ENCODE measurements at regions not wholly inside any gene's neighbourhood (a gene's known extent, or its start where the extent isn't known, plus 50 kb on each side); places are given as distances from the start of the nearest gene placed in this dataset.
A peak's percentile ranks its signal among the peaks of the same experiment; 100 is the strongest.

DNA sequence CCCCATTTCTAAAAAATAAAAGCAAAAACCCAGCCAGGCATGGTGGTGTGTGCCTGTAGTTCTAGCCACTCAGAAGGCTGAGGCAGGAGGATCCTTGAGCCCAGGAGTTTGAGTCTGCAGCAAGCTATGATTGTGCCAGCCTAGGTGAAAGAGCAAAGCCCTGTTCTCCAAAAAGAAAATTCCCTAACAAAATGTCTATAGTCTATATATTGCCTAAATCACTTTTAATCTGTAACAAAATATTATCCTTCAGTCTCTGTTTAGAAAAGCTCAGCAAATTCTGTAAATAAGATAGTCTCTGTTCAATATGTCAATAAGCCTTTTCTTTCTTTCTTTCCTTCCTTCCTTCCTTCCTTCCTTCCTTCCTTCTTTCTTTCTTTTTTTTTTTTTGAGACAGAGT, 75.8 kb upstream of the ZFP64 start:
- no peaks in the 10 kb centered on the region for H3K9me3 ChIP-seq (ENCODE audit: low read depth, low read length, poor library complexity, severe bottlenecking)
- no TSS peak for BruUV-seq (replicated peaks)
- H3K36me3 ChIP-seq (ENCODE audit: insufficient read depth, low read length, poor library complexity, severe bottlenecking) = no peaks in the 10 kb centered on the region
- CTCF ChIA-PET = interaction anchor here (0.6 kb wide), 2 partner anchors 157 to 1866 kb away, joined by 4 to 5 read pairs; no protein-coding TSS in a partner anchor
- POLR2A ChIA-PET (ENCODE audit: low non-redundant PET) = no interaction called here
- intact Hi-C loops (cut with micrococcal nuclease; ENCODE audit: unreplicated experiment) = no loop called here
- H3K27me3 ChIP-seq (replicated peaks; ENCODE audit: insufficient read depth, low read depth, low read length, poor library complexity) = no peaks in the 10 kb centered on the region
- peaks cover 61% of the 10 kb centered on the region for H3K4me1 ChIP-seq (ENCODE audit: insufficient read depth, low read length, poor library complexity, severe bottlenecking)
- TF ChIP-seq, protein P1, sequence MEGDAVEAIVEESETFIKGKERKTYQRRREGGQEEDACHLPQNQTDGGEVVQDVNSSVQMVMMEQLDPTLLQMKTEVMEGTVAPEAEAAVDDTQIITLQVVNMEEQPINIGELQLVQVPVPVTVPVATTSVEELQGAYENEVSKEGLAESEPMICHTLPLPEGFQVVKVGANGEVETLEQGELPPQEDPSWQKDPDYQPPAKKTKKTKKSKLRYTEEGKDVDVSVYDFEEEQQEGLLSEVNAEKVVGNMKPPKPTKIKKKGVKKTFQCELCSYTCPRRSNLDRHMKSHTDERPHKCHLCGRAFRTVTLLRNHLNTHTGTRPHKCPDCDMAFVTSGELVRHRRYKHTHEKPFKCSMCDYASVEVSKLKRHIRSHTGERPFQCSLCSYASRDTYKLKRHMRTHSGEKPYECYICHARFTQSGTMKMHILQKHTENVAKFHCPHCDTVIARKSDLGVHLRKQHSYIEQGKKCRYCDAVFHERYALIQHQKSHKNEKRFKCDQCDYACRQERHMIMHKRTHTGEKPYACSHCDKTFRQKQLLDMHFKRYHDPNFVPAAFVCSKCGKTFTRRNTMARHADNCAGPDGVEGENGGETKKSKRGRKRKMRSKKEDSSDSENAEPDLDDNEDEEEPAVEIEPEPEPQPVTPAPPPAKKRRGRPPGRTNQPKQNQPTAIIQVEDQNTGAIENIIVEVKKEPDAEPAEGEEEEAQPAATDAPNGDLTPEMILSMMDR (conservative IDR thresholded peaks at IDR 0.05; ENCODE audit: low read depth, low read length) = no peak
- no peak for TF ChIP-seq EZH2 (IDR thresholded peaks at IDR 0.05; ENCODE audit: borderline replicate concordance, low read depth, low read length, poor library complexity, severe bottlenecking)
- no peak overlapping the region for H3K4me3 ChIP-seq (ENCODE audit: low read depth, low read length, poor library complexity, severe bottlenecking)
- H3K27ac ChIP-seq (ENCODE audit: low read depth, low read length, poor library complexity, severe bottlenecking) = peak overlapping the region; percentile 81
- DNase-seq (ENCODE audit: low spot score) = peak; percentile 70

DNA sequence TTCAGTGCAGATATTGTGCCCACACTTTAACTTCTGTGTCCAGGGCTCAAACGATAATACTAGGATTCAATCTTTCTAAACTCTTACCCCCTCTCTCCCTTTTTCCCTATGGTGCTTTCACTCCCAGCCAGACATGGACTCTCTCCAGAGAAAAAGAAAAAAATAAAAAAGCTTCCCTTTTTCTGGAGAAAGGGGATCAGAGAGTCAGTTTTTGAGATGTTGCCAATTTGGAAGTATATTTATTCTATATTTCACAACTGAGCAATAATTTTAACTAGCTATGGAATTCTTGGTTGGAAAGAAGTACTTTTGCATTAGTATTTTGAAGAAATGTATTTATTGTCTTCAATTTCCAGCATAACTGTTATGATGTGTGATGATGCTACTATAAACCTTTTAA, 72.2 kb upstream of the ZFP64 start:
- Histone ChIP-seq H3K36me3 (ENCODE audit: insufficient read depth, low read length, poor library complexity, severe bottlenecking) (no peaks in the 10 kb centered on the region), H3K4me1 (ENCODE audit: insufficient read depth, low read length, poor library complexity, severe bottlenecking) (peaks cover 35% of the 10 kb centered on the region), H3K4me3 (ENCODE audit: low read depth, low read length, poor library complexity, severe bottlenecking) (no peak overlapping the region), H3K27ac (ENCODE audit: low read depth, low read length, poor library complexity, severe bottlenecking) (no peak overlapping the region), H3K9me3 (ENCODE audit: low read depth, low read length, poor library complexity, severe bottlenecking) (no peaks in the 10 kb centered on the region), H3K27me3 (replicated peaks; ENCODE audit: insufficient read depth, low read depth, low read length, poor library complexity) (no peaks in the 10 kb centered on the region)
- DNase-seq (ENCODE audit: low spot score) = no peak
- ChIA-PET POLR2A (ENCODE audit: low non-redundant PET) (no interaction called here), CTCF (no interaction called here)
- intact Hi-C loops (cut with micrococcal nuclease; ENCODE audit: unreplicated experiment) = no loop called here
- TF ChIP-seq, protein P1 (conservative IDR thresholded peaks at IDR 0.05; ENCODE audit: low read depth, low read length) = no peak
- TF ChIP-seq EZH2 (IDR thresholded peaks at IDR 0.05; ENCODE audit: borderline replicate concordance, low read depth, low read length, poor library complexity, severe bottlenecking) = no peak
- BruUV-seq (replicated peaks) = no TSS peak

DNA sequence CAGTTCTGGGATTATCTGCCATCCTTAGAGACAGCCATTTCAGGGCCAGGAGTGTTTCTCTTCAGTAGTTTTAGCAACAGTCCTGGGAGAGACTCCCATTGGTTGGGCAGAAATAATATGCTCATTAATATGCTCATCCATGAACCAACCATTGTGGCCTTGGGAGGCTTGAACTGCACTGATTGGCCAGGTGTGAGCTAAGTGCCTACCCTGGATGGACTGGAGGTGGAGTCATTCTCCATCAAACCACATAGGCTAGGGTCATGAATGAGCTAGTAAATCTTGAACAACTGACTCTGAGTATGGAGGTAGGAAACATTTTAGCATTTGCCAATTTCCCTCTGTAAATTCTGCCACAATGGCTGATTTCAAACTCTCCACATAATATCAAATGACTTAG, 70.2 kb upstream of the ZFP64 start:
- no peak overlapping the region for H3K4me3 ChIP-seq (ENCODE audit: low read depth, low read length, poor library complexity, severe bottlenecking)
- ChIA-PET POLR2A (ENCODE audit: low non-redundant PET) (no interaction called here), CTCF (no interaction called here)
- TF ChIP-seq EZH2 (IDR thresholded peaks at IDR 0.05; ENCODE audit: borderline replicate concordance, low read depth, low read length, poor library complexity, severe bottlenecking) = no peak
- TF ChIP-seq, protein P1 (conservative IDR thresholded peaks at IDR 0.05; ENCODE audit: low read depth, low read length) = no peak
- no peak for DNase-seq (ENCODE audit: low spot score)
- BruUV-seq (replicated peaks) = no TSS peak
- intact Hi-C loops (cut with micrococcal nuclease; ENCODE audit: unreplicated experiment) = no loop called here
- no peaks in the 10 kb centered on the region for H3K27me3 ChIP-seq (replicated peaks; ENCODE audit: insufficient read depth, low read depth, low read length, poor library complexity)
- peaks cover 15% of the 10 kb centered on the region for H3K4me1 ChIP-seq (ENCODE audit: insufficient read depth, low read length, poor library complexity, severe bottlenecking)
- no peak overlapping the region for H3K27ac ChIP-seq (ENCODE audit: low read depth, low read length, poor library complexity, severe bottlenecking)
- H3K36me3 ChIP-seq (ENCODE audit: insufficient read depth, low read length, poor library complexity, severe bottlenecking) = no peaks in the 10 kb centered on the region
- no peaks in the 10 kb centered on the region for H3K9me3 ChIP-seq (ENCODE audit: low read depth, low read length, poor library complexity, severe bottlenecking)
